AG09309 (cell line): ENCODE measurements at regions not wholly inside any gene's neighbourhood (a gene's known extent, or its start where the extent isn't known, plus 50 kb on each side); places are given as distances from the start of the nearest gene placed in this dataset.

Source experiments
- DNase-seq: peaks from one replicate; pipeline ENCODE4 v3.0.0-alpha.2; 2010; ENCODE audit warnings: low read depth
- H3K4me3 ChIP-seq: 2 replicates; pipeline ENCODE4 v1.5.1; 2011; ENCODE audit warnings: mild to moderate bottlenecking, low read depth, low read length, moderate library complexity; ENCODE audit not compliant: control insufficient read depth
- CTCF ChIP-seq: IDR thresholded peaks from 2 replicates; pipeline ENCODE4 v1.5.1; 2011; ENCODE audit warnings: mild to moderate bottlenecking, low read depth, low read length, inconsistent platforms; ENCODE audit not compliant: insufficient read depth, control insufficient read depth; ENCODE audit errors: missing control alignments

GRCh38 chr21:35579520-35580293, 480.6 kb downstream of the SETD4 start:
- no peak overlapping the region for H3K4me3 ChIP-seq
- DNase-seq = no peak

GRCh38 chr21:35578831-35579471, 481.4 kb downstream of the SETD4 start:
- peak; percentile 38 for DNase-seq
- no peak for TF ChIP-seq CTCF
- H3K4me3 ChIP-seq = no peak overlapping the region

More at GRCh38 chr21:35579520-35580293, 480.6 kb downstream of the SETD4 start:
- no peak for TF ChIP-seq CTCF

GRCh38 chr21:35578347-35578782, 482.0 kb downstream of the SETD4 start:
- no peak overlapping the region for H3K4me3 ChIP-seq

GRCh38 chr21:35575280-35575915, 484.9 kb downstream of the SETD4 start:
- peak; percentile 52 for DNase-seq
- no peak for TF ChIP-seq CTCF
- H3K4me3 ChIP-seq = no peak overlapping the region

More at GRCh38 chr21:35578347-35578782, 482.0 kb downstream of the SETD4 start:
- TF ChIP-seq CTCF = no peak
- DNase-seq = peak; percentile 90

GRCh38 chr21:35573472-35574374, 486.6 kb downstream of the SETD4 start:
- no peak overlapping the region for H3K4me3 ChIP-seq
- DNase-seq = no peak
- TF ChIP-seq CTCF = no peak

- no peak overlapping the region for H3K4me3 ChIP-seq
- TF ChIP-seq CTCF = no peak
Observed at GRCh38 chr21:35571910-35572309, 488.4 kb downstream of the SETD4 start.

More at GRCh38 chr21:35571910-35572309, 488.4 kb downstream of the SETD4 start:
- DNase-seq = no peak
